Mesenchymal stem cell (in vitro differentiated cells and primary cell): ENCODE measurements at regions not wholly inside any gene's neighbourhood (a gene's known extent, or its start where the extent isn't known, plus 50 kb on each side); places are given as distances from the start of the nearest gene placed in this dataset.

Experiments
- DNase-seq: peaks from one replicate; pipeline ENCODE4 v3.0.0-alpha.2; 2013
- H2AFZ ChIP-seq: one replicate; pipeline ENCODE4 v1.6.1; 2013; ENCODE audit warnings: low read depth, mild to moderate bottlenecking, control low read depth, inconsistent platforms, low read length, moderate library complexity
- H2AK5ac ChIP-seq: 2 replicates; pipeline ENCODE4 v1.6.1; 2013; ENCODE audit warnings: low read length, moderate library complexity, mild to moderate bottlenecking, inconsistent platforms; ENCODE audit not compliant: severe bottlenecking
- H2BK120ac ChIP-seq: one replicate; pipeline ENCODE4 v1.6.1; 2013; ENCODE audit warnings: low read depth, mild to moderate bottlenecking, inconsistent platforms, low read length, moderate library complexity
- H2BK12ac ChIP-seq, 2 experiments: one replicate each; pipeline ENCODE4 v1.6.1; 2013; ENCODE audit warnings: inconsistent platforms in 2 of 2, low read length in 2 of 2, mild to moderate bottlenecking in 2 of 2, moderate library complexity in 2 of 2, control low read depth in 1 of 2
- H2BK15ac ChIP-seq: one replicate; pipeline ENCODE4 v1.6.1; 2013; ENCODE audit warnings: mild to moderate bottlenecking, low read depth, inconsistent platforms; ENCODE audit not compliant: poor library complexity, severe bottlenecking
- H2BK5ac ChIP-seq: 2 replicates; pipeline ENCODE4 v1.6.1; 2013; ENCODE audit warnings: low read depth, mild to moderate bottlenecking, low read length, control low read depth, inconsistent platforms; ENCODE audit not compliant: poor library complexity, severe bottlenecking
- H3K14ac ChIP-seq, 2 experiments: one replicate each; pipeline ENCODE4 v1.6.1; 2013; ENCODE audit warnings: inconsistent platforms in 2 of 2, low read length in 2 of 2, control low read depth in 1 of 2, mild to moderate bottlenecking in 1 of 2, moderate library complexity in 1 of 2
- H3K18ac ChIP-seq, 2 experiments: one replicate each; pipeline ENCODE4 v1.6.1; 2013; ENCODE audit warnings: inconsistent platforms in 2 of 2, low read length in 2 of 2, control low read depth in 1 of 2, low read depth in 1 of 2, mild to moderate bottlenecking in 1 of 2
- H3K23ac ChIP-seq, 2 experiments: one replicate each; pipeline ENCODE4 v1.6.1; 2013; ENCODE audit warnings: inconsistent platforms in 2 of 2, low read length in 2 of 2, mild to moderate bottlenecking in 2 of 2, moderate library complexity in 2 of 2, control low read depth in 1 of 2
- H3K27ac ChIP-seq: 2 replicates; pipeline ENCODE4 v1.5.1; 2013; ENCODE audit warnings: mild to moderate bottlenecking, moderate library complexity, low read length, control low read depth, inconsistent platforms; ENCODE audit not compliant: poor library complexity, severe bottlenecking
- H3K27me3 ChIP-seq, 2 experiments: 2 replicates each; pipeline versions ENCODE4 v1.6.1 to v1.7.0; 2013; ENCODE audit warnings: low read length in 2 of 2, mild to moderate bottlenecking in 2 of 2, moderate library complexity in 2 of 2, control low read depth in 1 of 2, inconsistent platforms in 1 of 2; ENCODE audit not compliant: control insufficient read depth in 1 of 2, insufficient read depth in 1 of 2
- H3K36me3 ChIP-seq, 2 experiments: 2 replicates each; pipeline versions ENCODE4 v1.6.1 to v1.7.0; 2013; ENCODE audit warnings: low read length in 2 of 2, control low read depth in 1 of 2, inconsistent platforms in 1 of 2, low read depth in 1 of 2, mild to moderate bottlenecking in 1 of 2; ENCODE audit not compliant: insufficient read depth in 2 of 2, control insufficient read depth in 1 of 2
- H3K4ac ChIP-seq, 2 experiments: one replicate each; pipeline ENCODE4 v1.6.1; 2013; ENCODE audit warnings: inconsistent platforms in 2 of 2, low read length in 2 of 2, mild to moderate bottlenecking in 2 of 2, moderate library complexity in 2 of 2, control low read depth in 1 of 2, low read depth in 1 of 2
- H3K4me1 ChIP-seq: 2 replicates; pipeline ENCODE4 v1.6.1; 2013; ENCODE audit warnings: low read depth, low read length, control low read depth; ENCODE audit not compliant: control insufficient read depth, insufficient read depth
- H3K4me2 ChIP-seq: 2 replicates; pipeline ENCODE4 v1.6.1; 2013; ENCODE audit warnings: low read length, mild to moderate bottlenecking, inconsistent platforms; ENCODE audit not compliant: poor library complexity, severe bottlenecking
- H3K4me3 ChIP-seq, 2 experiments: 2 replicates each; pipeline versions ENCODE4 v1.5.1 to v1.7.0; 2013; ENCODE audit warnings: low read length in 2 of 2, mild to moderate bottlenecking in 2 of 2, control low read depth in 1 of 2, low read depth in 1 of 2; ENCODE audit not compliant: insufficient read depth in 1 of 2
- H3K79me1 ChIP-seq: replicated peaks from 2 replicates; pipeline ENCODE4 v1.6.1; 2013; ENCODE audit warnings: mild to moderate bottlenecking, control low read depth, low read length, inconsistent platforms; ENCODE audit not compliant: poor library complexity, severe bottlenecking
- H3K9ac ChIP-seq: 2 replicates; pipeline ENCODE4 v1.7.0; 2013; ENCODE audit warnings: mild to moderate bottlenecking, low read length, moderate library complexity
- H3K9me3 ChIP-seq: 2 replicates; pipeline ENCODE4 v1.7.0; 2013; ENCODE audit warnings: mild to moderate bottlenecking, low read length; ENCODE audit not compliant: control insufficient read depth
- H4K8ac ChIP-seq: one replicate; pipeline ENCODE4 v1.6.1; 2013; ENCODE audit warnings: inconsistent platforms, mild to moderate bottlenecking, low read length, moderate library complexity
- H4K91ac ChIP-seq: one replicate; pipeline ENCODE4 v1.6.1; 2013; ENCODE audit warnings: mild to moderate bottlenecking, low read length, inconsistent platforms
- WGBS: methylation state at CpG from one replicate; pipeline ENCODE4 v1.1.7; 2013; ENCODE audit warnings: mixed read lengths; 5-methylcytosine and 5-hydroxymethylcytosine counted together

DNA sequence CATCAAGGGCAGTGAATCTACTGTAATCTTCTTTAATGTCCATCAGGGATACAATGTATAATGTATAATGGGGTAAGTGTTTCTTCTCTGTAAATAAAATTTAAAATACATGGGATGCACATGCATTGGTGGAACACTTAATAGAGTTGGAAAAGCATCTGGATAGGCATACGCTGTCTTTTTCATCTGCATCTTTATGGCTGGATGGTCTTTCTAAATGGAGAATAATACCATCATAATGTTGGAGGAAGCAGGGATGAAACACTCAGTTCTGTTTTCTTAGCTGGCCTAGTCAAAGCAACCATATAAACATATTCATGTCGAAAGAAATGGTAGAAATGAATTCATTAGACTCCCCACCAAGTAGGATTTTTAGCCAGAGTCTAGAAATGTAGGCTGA is 202.8 kb downstream of the CDCA7 start:
- no peak overlapping the region for H3K18ac ChIP-seq
- H2AK5ac ChIP-seq = no peak overlapping the region
- H2BK15ac ChIP-seq = no peak overlapping the region
- no peaks in the 10 kb centered on the region for H3K9me3 ChIP-seq
- H3K23ac ChIP-seq = no peak overlapping the region
- no peak overlapping the region for H4K8ac ChIP-seq
- H3K14ac ChIP-seq = no peak overlapping the region
- peaks cover 6% of the 10 kb centered on the region for H3K4me1 ChIP-seq
- H3K4me3 ChIP-seq = no peak overlapping the region
- peaks cover 0 to 41% of the 10 kb centered on the region in 2 experiments for H3K27me3 ChIP-seq
- H2BK5ac ChIP-seq = no peak overlapping the region
- 73% methylated on average over 2 of the region's 2 CpGs for WGBS
- no peak overlapping the region for H3K4me2 ChIP-seq
- no peak overlapping the region for H2AFZ ChIP-seq
- H4K91ac ChIP-seq = no peak overlapping the region
- H3K36me3 ChIP-seq = no peaks in the 10 kb centered on the region
- no peaks in the 10 kb centered on the region for H3K79me1 ChIP-seq
- DNase-seq = no peak
- no peak overlapping the region for H3K9ac ChIP-seq
- no peak overlapping the region for H3K4ac ChIP-seq
- no peak overlapping the region for H3K27ac ChIP-seq
- H2BK120ac ChIP-seq = no peak overlapping the region
- H2BK12ac ChIP-seq = no peak overlapping the region

DNA sequence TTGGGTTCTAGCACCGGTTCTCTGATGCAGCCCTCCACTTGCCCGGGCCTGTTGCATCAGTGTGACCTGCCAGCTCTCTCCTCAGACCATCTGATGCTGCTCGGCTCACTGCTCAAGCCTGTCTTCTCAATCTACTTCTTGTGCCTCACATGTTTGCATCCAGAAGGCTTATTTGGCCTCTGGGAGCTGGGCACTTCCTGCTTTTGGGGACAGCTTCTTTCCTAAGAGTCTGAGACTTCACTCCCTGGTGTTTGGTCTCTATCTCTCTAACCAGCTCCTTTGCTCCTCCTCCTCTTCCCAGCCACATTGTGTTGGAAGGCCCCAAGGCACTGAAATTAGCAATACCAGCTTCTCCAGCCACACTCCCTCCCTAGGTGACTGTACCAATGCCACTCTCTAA is 212.8 kb downstream of the CDCA7 start:
- Histone ChIP-seq H3K4ac (no peak overlapping the region), H2BK12ac (no peak overlapping the region), H2AFZ (no peak overlapping the region), H3K9ac (no peak overlapping the region), H2BK15ac (no peak overlapping the region), H3K79me1 (no peaks in the 10 kb centered on the region), H2BK120ac (no peak overlapping the region), H3K4me3 (no peak overlapping the region), H3K4me1 (no peaks in the 10 kb centered on the region), H4K8ac (no peak overlapping the region), H3K23ac (no peak overlapping the region), H3K27me3 (no peaks in the 10 kb centered on the region), H3K27ac (no peak overlapping the region), H2BK5ac (no peak overlapping the region), H2AK5ac (no peak overlapping the region), H3K9me3 (no peaks in the 10 kb centered on the region), H3K14ac (no peak overlapping the region), H3K4me2 (no peak overlapping the region), H3K18ac (no peak overlapping the region), H3K36me3 (no peaks in the 10 kb centered on the region), H4K91ac (no peak overlapping the region)
- 87% methylated on average over 3 of the region's 3 CpGs for WGBS
- no peak for DNase-seq

DNA sequence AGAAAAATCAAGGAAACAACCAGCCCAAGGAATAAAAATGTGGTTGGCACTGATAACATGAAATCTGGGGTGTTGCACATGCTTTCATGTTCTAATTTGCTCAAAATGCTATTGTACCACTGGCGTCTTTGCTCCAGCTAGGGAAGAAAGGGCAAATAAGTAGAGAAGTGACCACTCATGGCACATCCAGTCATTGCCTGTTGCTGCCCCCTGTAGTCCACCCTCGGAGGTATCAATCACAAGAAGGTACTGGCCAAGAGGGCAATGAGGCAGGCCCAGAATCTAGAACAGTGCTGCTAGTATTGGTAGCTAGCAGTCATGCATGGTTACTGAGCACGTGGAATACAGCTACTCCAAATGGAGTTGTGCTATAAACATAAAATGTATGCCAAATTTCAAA is 213.4 kb downstream of the CDCA7 start:
- DNase-seq = no peak
- Histone ChIP-seq H3K27me3 (no peaks in the 10 kb centered on the region), H3K4me1 (no peaks in the 10 kb centered on the region), H3K79me1 (no peaks in the 10 kb centered on the region), H3K18ac (no peak overlapping the region), H3K4me2 (no peak overlapping the region), H2AK5ac (no peak overlapping the region), H4K8ac (no peak overlapping the region), H3K36me3 (no peaks in the 10 kb centered on the region), H2AFZ (no peak overlapping the region), H3K14ac (no peak overlapping the region), H4K91ac (no peak overlapping the region), H3K9me3 (no peaks in the 10 kb centered on the region), H3K27ac (no peak overlapping the region), H2BK15ac (no peak overlapping the region), H3K23ac (no peak overlapping the region), H2BK12ac (no peak overlapping the region), H3K9ac (no peak overlapping the region), H3K4me3 (no peak overlapping the region), H3K4ac (no peak overlapping the region), H2BK5ac (no peak overlapping the region), H2BK120ac (no peak overlapping the region)
- WGBS = 50% methylated on average over 3 of the region's 3 CpGs

DNA sequence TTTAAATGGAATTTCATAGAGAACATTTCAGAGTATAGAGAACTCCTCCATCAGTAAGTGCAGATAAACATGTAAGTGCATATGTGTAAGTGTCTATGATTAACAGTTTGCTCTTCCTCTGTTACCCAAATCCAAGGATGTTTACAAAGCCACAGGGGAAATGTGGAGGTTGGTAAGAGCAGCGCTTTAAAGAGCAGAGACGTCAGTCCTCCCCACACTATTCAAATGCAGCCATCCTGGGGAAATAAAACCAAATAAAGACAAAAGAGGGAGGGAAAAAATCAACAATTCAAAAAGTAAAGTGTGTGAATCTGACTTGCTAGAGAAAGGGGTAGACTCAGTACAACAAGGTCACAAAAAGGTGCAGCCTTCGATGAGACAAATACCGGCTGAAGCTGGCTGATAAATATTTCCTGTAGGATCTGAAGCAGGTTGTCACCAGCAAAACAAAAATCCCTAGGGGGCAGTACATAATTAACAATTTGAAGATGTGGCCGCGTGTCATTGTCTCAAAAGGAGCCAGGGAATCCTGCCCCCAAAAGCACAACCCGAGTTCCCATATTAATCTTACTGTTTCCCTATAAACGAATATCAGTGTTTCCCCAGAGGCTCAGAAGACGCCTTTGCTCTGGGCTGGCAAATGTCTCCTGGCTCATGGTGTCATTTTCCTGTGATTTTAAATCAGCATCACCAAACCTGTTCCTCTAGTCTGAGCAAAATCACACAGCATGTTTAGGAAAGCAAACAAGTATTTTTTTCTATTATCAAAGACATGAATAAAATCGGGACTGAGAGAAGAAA is 216.5 kb downstream of the CDCA7 start:
- Histone ChIP-seq H3K23ac (no peak overlapping the region), H3K9ac (no peak overlapping the region), H2AFZ (no peak overlapping the region), H3K4ac (no peak overlapping the region), H3K9me3 (no peaks in the 10 kb centered on the region), H2BK12ac (no peak overlapping the region), H2BK120ac (no peak overlapping the region), H4K91ac (no peak overlapping the region), H2BK15ac (no peak overlapping the region), H2AK5ac (no peak overlapping the region), H3K4me1 (peaks cover 2% of the 10 kb centered on the region), H3K14ac (no peak overlapping the region), H3K27me3 (no peaks in the 10 kb centered on the region), H2BK5ac (no peak overlapping the region), H3K4me3 (no peak overlapping the region), H4K8ac (no peak overlapping the region), H3K27ac (no peak overlapping the region), H3K18ac (no peak overlapping the region), H3K4me2 (peak overlapping the region; percentile 50), H3K36me3 (no peaks in the 10 kb centered on the region), H3K79me1 (no peaks in the 10 kb centered on the region)
- peak; percentile 33 for DNase-seq
- 19% methylated on average over 7 of the region's 10 CpGs for WGBS
